ENCODE measurements at regions not wholly inside any gene's neighbourhood (a gene's known extent, or its start where the extent isn't known, plus 50 kb on each side); places are given as distances from the start of the nearest gene placed in this dataset.

GRCh38 chr7:45359776-45360175 is 202.2 kb downstream of the RAMP3 start:
- H3K4me1 ChIP-seq = no peaks in the 10 kb centered on the region
- FAIRE-seq (no peak), ATAC-seq (no peak), DNase-seq (no peak)
- no peaks in the 10 kb centered on the region for H3K36me3 ChIP-seq
- WGBS, 2 donors = 75 to 77% methylated on average over 4 of the region's 4 CpGs
- no peaks in the 10 kb centered on the region for H3K27me3 ChIP-seq
- no peak overlapping the region for H3K4me3 ChIP-seq
- intact Hi-C loops (cut with DNase I) = no loop called here
- H3K9me3 ChIP-seq = no peaks in the 10 kb centered on the region
- TF ChIP-seq CTCF (IDR thresholded peaks at IDR 0.05) = no peak
- H3K27ac ChIP-seq = no peak overlapping the region

GRCh38 chr7:45363669-45364068 is 206.1 kb downstream of the RAMP3 start:
- intact Hi-C loops (cut with DNase I) = no loop called here
- DNase-seq (no peak), FAIRE-seq (no peak), ATAC-seq (no peak)
- no peak overlapping the region for H3K27ac ChIP-seq
- no peaks in the 10 kb centered on the region for H3K4me1 ChIP-seq
- TF ChIP-seq CTCF (IDR thresholded peaks at IDR 0.05) = no peak
- H3K36me3 ChIP-seq = no peaks in the 10 kb centered on the region
- 23 to 27% methylated on average over 7 of the region's 7 CpGs for WGBS, 2 donors
- no peak overlapping the region for H3K4me3 ChIP-seq
- no peaks in the 10 kb centered on the region for H3K27me3 ChIP-seq
- no peaks in the 10 kb centered on the region for H3K9me3 ChIP-seq

GRCh38 chr7:45365341-45365740 is 207.8 kb downstream of the RAMP3 start:
- Histone ChIP-seq H3K4me1 (no peaks in the 10 kb centered on the region), H3K27me3 (no peaks in the 10 kb centered on the region)

GRCh38 chr7:45366475-45366874 is 207.7 kb upstream of the ADCY1 start:
- ATAC-seq (no peak), FAIRE-seq (no peak), DNase-seq (no peak)
- WGBS, 2 donors = 62 to 67% methylated on average over 3 of the region's 3 CpGs
- no peak for TF ChIP-seq CTCF (IDR thresholded peaks at IDR 0.05)
- no peaks in the 10 kb centered on the region for H3K36me3 ChIP-seq
- no peak overlapping the region for H3K27ac ChIP-seq
- no peaks in the 10 kb centered on the region for H3K4me1 ChIP-seq
- H3K9me3 ChIP-seq = no peaks in the 10 kb centered on the region
- intact Hi-C loops (cut with DNase I) = no loop called here
- H3K4me3 ChIP-seq = no peak overlapping the region
- no peaks in the 10 kb centered on the region for H3K27me3 ChIP-seq

More at GRCh38 chr7:45365341-45365740, 207.8 kb downstream of the RAMP3 start:
- intact Hi-C loops (cut with DNase I) = no loop called here
- TF ChIP-seq CTCF (IDR thresholded peaks at IDR 0.05) = no peak
- Histone ChIP-seq H3K9me3 (no peaks in the 10 kb centered on the region), H3K36me3 (no peaks in the 10 kb centered on the region), H3K27ac (no peak overlapping the region), H3K4me3 (no peak overlapping the region)
- 42 to 49% methylated on average over 4 of the region's 4 CpGs for WGBS, 2 donors
- DNase-seq (no peak), FAIRE-seq (no peak), ATAC-seq (no peak)

GRCh38 chr7:45367026-45367425 is 207.1 kb upstream of the ADCY1 start:
- Histone ChIP-seq H3K27me3 (no peaks in the 10 kb centered on the region), H3K9me3 (no peaks in the 10 kb centered on the region), H3K4me1 (no peaks in the 10 kb centered on the region), H3K27ac (no peak overlapping the region), H3K36me3 (no peaks in the 10 kb centered on the region), H3K4me3 (no peak overlapping the region)
- DNase-seq (no peak), FAIRE-seq (no peak), ATAC-seq (no peak)
- 33 to 38% methylated on average over 5 of the region's 5 CpGs for WGBS, 2 donors
- intact Hi-C loops (cut with DNase I) = no loop called here
- TF ChIP-seq CTCF (IDR thresholded peaks at IDR 0.05) = no peak
